ENCODE measurements at regions not wholly inside any gene's neighbourhood (a gene's known extent, or its start where the extent isn't known, plus 50 kb on each side); places are given as distances from the start of the nearest gene placed in this dataset.

DNA sequence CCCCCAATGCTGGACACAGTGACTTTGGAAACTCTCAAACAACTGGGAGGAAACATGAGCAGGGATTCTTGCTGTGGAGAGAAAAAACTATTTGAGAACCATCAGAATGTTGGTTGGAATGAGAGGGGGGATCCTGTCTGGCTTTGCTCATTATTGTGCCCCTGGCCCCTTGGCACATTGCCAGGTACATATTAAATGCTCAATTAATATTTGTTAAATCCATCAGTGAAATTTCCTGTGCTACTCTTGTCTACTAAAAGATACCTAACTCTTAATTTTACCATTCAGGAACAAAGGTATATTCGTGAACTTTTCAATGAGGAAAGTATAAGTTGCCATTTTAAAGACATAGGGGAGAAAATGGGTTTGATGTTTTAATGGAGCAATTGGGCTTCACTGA lies 329.4 kb downstream of the OTUD1 start:
- Histone ChIP-seq H3K4me3 (replicated peaks in 1 of 3; ENCODE audit: insufficient read depth in 1 of 3, low read depth in 1 of 3, low read length in 3 of 3) (no peak overlapping the region), H3K4me1 (ENCODE audit: control insufficient read depth, extremely low read depth, insufficient read depth, low read length) (no peaks in the 10 kb centered on the region), H2AFZ (ENCODE audit: low read depth, low read length) (no peak overlapping the region), H3K9me1 (replicated peaks; ENCODE audit: control insufficient read depth, extremely low read depth, insufficient read depth, low read length) (no peaks in the 10 kb centered on the region), H3K27ac (ENCODE audit: insufficient read depth, low read depth, low read length) (no peak overlapping the region), H3K9me3 (replicated peaks; ENCODE audit: control insufficient read depth, insufficient read depth, low read length) (no peaks in the 10 kb centered on the region), H4K20me1 (replicated peaks; ENCODE audit: control insufficient read depth, extremely low read depth, insufficient read depth, low read length) (no peaks in the 10 kb centered on the region), H3K9ac (replicated peaks; ENCODE audit: extremely low read depth, insufficient read depth, low read length) (no peak overlapping the region), H3K27me3 (ENCODE audit: control insufficient read depth in 2 of 2, insufficient read depth in 2 of 2, low read length in 2 of 2) (no peaks in the 10 kb centered on the region), H3K36me3 (ENCODE audit: control insufficient read depth in 2 of 2, extremely low read depth in 1 of 2, insufficient read depth in 2 of 2, low read length in 2 of 2) (no peaks in the 10 kb centered on the region), H3K79me2 (ENCODE audit: control insufficient read depth, insufficient read depth, low read length) (no peaks in the 10 kb centered on the region), H3K4me2 (ENCODE audit: insufficient read depth, low read length) (no peak overlapping the region)
- ChIA-PET POLR2A (no interaction called here), CTCF (no interaction called here)
- BruUV-seq (replicated peaks), result no TSS peak
- dilution Hi-C loops (cut with MboI; ENCODE audit: extremely low pct_ligation_motif_present, low sequenced_read_pairs) (no loop called here), intact Hi-C loops (cut with micrococcal nuclease) (no loop called here)
- TF ChIP-seq MYC (IDR thresholded peaks at IDR 0.05; ENCODE audit: low read depth, low read length) (no peak), GATA2 (IDR thresholded peaks at IDR 0.05; ENCODE audit: insufficient read depth, insufficient read length, low read depth, low read length) (no peak), EZH2 (IDR thresholded peaks at IDR 0.05; ENCODE audit: borderline replicate concordance, low read depth, low read length, severe bottlenecking) (no peak), FOS (IDR thresholded peaks at IDR 0.05; ENCODE audit: borderline replicate concordance, insufficient read depth, low read length) (no peak), POLR2AphosphoS5 (IDR thresholded peaks at IDR 0.05; ENCODE audit: insufficient read depth, low read depth, low read length) (no peak), JUN (IDR thresholded peaks at IDR 0.05; ENCODE audit: borderline replicate concordance, insufficient read depth, insufficient read length, low read depth) (no peak), POLR2A (IDR thresholded peaks at IDR 0.05; ENCODE audit: low read depth, low read length) (no peak)
- TF ChIP-seq, protein P1, sequence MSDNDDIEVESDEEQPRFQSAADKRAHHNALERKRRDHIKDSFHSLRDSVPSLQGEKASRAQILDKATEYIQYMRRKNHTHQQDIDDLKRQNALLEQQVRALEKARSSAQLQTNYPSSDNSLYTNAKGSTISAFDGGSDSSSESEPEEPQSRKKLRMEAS (IDR thresholded peaks at IDR 0.05; ENCODE audit: insufficient read depth, insufficient read length), result no peak
- TF ChIP-seq, protein P2, sequence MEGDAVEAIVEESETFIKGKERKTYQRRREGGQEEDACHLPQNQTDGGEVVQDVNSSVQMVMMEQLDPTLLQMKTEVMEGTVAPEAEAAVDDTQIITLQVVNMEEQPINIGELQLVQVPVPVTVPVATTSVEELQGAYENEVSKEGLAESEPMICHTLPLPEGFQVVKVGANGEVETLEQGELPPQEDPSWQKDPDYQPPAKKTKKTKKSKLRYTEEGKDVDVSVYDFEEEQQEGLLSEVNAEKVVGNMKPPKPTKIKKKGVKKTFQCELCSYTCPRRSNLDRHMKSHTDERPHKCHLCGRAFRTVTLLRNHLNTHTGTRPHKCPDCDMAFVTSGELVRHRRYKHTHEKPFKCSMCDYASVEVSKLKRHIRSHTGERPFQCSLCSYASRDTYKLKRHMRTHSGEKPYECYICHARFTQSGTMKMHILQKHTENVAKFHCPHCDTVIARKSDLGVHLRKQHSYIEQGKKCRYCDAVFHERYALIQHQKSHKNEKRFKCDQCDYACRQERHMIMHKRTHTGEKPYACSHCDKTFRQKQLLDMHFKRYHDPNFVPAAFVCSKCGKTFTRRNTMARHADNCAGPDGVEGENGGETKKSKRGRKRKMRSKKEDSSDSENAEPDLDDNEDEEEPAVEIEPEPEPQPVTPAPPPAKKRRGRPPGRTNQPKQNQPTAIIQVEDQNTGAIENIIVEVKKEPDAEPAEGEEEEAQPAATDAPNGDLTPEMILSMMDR (IDR thresholded peaks at IDR 0.05; ENCODE audit: extremely low read depth in 1 of 2, insufficient read depth in 1 of 2, low read depth in 1 of 2, low read length in 2 of 2), result no peak
- DNase-seq (ENCODE audit: low read depth, low spot score), result no peak
- no peak for FAIRE-seq
